ENCODE measurements at regions not wholly inside any gene's neighbourhood (a gene's known extent, or its start where the extent isn't known, plus 50 kb on each side); places are given as distances from the start of the nearest gene placed in this dataset.
A peak's percentile ranks its signal among the peaks of the same experiment; 100 is the strongest.

- no peak for DNase-seq
Observed at GRCh38 chr14:25944020-25944419, 653.8 kb downstream of the NOVA1 start.

GRCh38 chr14:25943329-25943728 lies 654.5 kb downstream of the NOVA1 start:
- no peak for DNase-seq

GRCh38 chr14:25942090-25942489 lies 655.7 kb downstream of the NOVA1 start:
- no peak for DNase-seq

GRCh38 chr14:25933731-25934130 lies 664.1 kb downstream of the NOVA1 start:
- peak; percentile 12 for DNase-seq

- DNase-seq: peak; percentile 64
Observed at GRCh38 chr14:25929881-25930615, 667.8 kb downstream of the NOVA1 start.

- DNase-seq: no peak
Observed at GRCh38 chr14:25911831-25912230, 686.0 kb downstream of the NOVA1 start.

GRCh38 chr14:25909045-25909747 lies 688.6 kb downstream of the NOVA1 start:
- no peak for DNase-seq

- no peak for DNase-seq
Observed at GRCh38 chr14:25908277-25909044, 689.4 kb downstream of the NOVA1 start.

GRCh38 chr14:25904446-25904845 lies 693.4 kb downstream of the NOVA1 start:
- no peak for DNase-seq

- no peak for DNase-seq
Observed at GRCh38 chr14:25899197-25899596, 698.6 kb downstream of the NOVA1 start.

- no peak for DNase-seq
Observed at GRCh38 chr14:25896777-25897176, 701.1 kb downstream of the NOVA1 start.

GRCh38 chr14:25895740-25896139 lies 702.1 kb downstream of the NOVA1 start:
- no peak for DNase-seq

GRCh38 chr14:25887251-25887878 lies 710.5 kb downstream of the NOVA1 start:
- no peak for DNase-seq

GRCh38 chr14:25884657-25885056 lies 713.2 kb downstream of the NOVA1 start:
- DNase-seq: no peak

- no peak for DNase-seq
Observed at GRCh38 chr14:25882899-25883298, 714.9 kb downstream of the NOVA1 start.

GRCh38 chr14:25875475-25875874 lies 722.4 kb downstream of the NOVA1 start:
- no peak for DNase-seq

GRCh38 chr14:25869854-25870253 lies 728.0 kb downstream of the NOVA1 start:
- no peak for DNase-seq

GRCh38 chr14:25868521-25869314 lies 729.1 kb downstream of the NOVA1 start:
- no peak for DNase-seq

- no peak for DNase-seq
Observed at GRCh38 chr14:25861406-25861805, 736.4 kb downstream of the NOVA1 start.

- no peak for DNase-seq
Observed at GRCh38 chr14:25848601-25849000, 749.2 kb downstream of the NOVA1 start.

GRCh38 chr14:25846246-25846645 lies 751.6 kb downstream of the NOVA1 start:
- no peak for DNase-seq

All from NCI-H82 (cell line).